HS-5 (cell line): ENCODE measurements at regions not wholly inside any gene's neighbourhood (a gene's known extent, or its start where the extent isn't known, plus 50 kb on each side); places are given as distances from the start of the nearest gene placed in this dataset.
A peak's percentile ranks its signal among the peaks of the same experiment; 100 is the strongest.

Experiments
- DNase-seq: peaks from one replicate; pipeline ENCODE4 v3.0.0-alpha.2; 2012; ENCODE audit warnings: low read depth

- DNase-seq, result no peak
These were observed 131.0 kb upstream of the C1GALT1 start for GRCh38 chr7:7051206-7051877.

DNA sequence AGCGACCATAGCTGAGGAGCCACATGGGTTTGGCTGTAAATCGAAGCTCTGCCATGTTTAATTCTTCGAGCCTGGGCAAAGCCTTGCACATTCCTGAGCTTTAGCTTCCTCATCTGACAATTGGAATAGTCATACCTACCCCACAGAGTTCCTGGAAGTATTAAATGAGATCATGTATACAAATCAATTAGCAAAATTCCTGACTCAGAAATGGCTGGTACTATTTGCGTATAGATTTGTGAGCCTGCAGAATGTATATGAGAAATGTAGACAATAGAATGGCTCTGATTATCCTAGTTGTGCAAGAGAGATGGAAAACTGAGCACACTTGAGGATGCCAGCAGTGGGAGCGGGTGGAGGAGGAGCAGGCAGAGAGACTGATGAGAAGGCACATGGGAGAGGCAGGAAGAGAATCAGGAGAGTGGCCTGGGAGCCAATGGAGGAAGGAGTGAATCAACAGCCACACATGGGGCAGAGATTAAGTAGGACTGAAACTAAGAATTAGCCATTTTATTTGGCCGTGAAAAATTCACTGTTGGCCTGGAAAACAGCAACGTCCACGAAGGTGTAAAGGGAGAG, 128.0 kb upstream of the C1GALT1 start:
- DNase-seq, result peak; percentile 4

GRCh38 chr7:7060828-7061599, 121.3 kb upstream of the C1GALT1 start:
- no peak for DNase-seq

GRCh38 chr7:7077945-7078344, 104.4 kb upstream of the C1GALT1 start:
- no peak for DNase-seq

DNA sequence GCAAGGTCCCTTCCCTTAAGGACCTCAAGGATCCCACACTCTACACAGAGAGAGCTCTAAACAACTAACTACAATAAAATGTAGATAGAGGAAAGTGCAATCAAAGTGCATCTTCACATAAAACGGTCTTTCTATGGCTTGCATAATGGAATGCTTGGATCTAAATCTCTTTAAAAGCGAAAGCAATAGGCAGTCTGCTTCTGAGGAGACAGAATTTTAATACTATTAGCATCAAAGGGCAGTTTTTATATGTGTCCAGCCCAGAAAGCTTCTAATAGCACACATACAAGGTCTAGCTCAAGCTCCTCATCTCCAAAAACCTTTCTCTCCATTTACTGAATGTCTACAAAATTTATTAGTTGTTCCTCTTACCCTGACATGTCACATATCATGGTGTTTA, 101.5 kb upstream of the C1GALT1 start:
- no peak for DNase-seq

GRCh38 chr7:7090460-7090859, 91.9 kb upstream of the C1GALT1 start:
- no peak for DNase-seq

DNA sequence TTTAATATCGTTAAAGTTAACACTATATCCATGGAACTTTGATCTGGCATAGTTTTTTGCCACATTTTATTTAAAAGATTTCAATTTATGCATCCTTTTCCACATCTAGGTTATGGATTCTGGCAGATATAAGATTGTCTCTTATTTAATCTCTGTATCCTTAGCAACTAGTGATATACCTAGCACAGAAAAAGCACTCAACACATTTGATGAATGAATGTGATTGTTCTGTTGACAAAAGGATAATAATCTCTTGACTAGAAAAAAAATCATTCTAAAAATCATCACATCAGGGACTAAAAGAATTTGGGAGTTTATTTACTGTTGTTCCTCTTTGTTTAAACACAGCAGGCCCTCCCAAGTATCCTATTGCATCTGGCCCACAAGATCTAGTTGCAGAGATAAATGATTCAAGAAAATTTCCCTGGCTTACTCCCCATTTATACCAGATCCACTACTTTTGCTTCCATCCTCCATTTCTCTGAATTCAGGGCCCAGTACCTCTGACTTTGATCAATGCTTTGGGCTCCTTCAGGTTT, 84.0 kb upstream of the C1GALT1 start:
- no peak for DNase-seq

GRCh38 chr7:7099584-7100014, 82.7 kb upstream of the C1GALT1 start:
- DNase-seq, result peak; percentile 99

- DNase-seq, result no peak
These were observed 81.9 kb upstream of the C1GALT1 start for GRCh38 chr7:7100432-7100849.

- DNase-seq, result no peak
These were observed 79.4 kb upstream of the C1GALT1 start for GRCh38 chr7:7102906-7103305.

DNA sequence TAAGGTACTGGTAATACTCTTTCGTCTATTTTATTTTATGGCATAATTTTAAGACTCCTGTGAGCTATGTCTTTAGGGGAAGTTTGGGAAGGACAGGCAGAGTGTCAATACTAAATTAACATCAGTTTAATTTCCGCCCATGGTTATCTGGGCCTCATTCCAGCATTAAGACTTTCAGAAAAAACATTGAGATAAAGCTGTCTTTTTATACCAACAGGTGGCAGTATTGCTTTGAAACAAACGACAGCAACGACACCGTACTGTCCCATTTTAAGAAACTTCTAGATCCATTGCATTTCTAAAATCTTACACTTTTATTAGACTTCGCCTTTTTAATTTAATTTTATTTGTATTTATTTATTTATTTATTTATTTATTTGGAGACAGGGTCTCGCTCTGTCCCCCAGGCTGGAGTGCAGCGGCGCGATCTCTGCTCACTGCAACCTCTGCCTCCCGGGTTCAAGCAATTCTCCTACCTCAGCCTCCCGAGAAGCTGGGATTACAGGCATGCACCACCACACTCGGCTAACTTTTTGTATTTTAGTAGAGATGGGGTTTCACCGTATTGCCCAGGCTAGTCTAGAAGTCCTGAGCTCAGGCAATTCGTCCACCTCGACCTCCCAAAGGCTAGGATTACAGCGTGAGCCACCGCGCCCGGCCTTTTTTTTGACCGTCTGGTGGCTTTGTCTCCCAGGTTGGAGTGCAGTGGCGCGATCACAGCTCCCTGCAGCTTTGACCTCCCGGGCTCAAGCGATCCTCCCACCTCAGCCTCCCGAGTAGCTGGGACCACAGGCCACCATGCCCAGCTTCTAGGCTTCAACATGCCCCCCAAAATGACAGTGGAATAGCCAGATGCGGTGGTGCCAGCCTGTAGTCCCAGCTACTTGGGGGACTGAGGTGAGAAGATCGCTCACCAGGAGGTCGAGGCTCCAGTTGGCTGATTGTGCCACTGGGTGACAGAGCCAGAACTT, 78.7 kb upstream of the C1GALT1 start:
- peak; percentile 49 for DNase-seq

- DNase-seq, result no peak
These were observed 78.0 kb upstream of the C1GALT1 start for GRCh38 chr7:7104314-7104698.

- DNase-seq, result no peak
These were observed 77.4 kb upstream of the C1GALT1 start for GRCh38 chr7:7104971-7105370.

DNA sequence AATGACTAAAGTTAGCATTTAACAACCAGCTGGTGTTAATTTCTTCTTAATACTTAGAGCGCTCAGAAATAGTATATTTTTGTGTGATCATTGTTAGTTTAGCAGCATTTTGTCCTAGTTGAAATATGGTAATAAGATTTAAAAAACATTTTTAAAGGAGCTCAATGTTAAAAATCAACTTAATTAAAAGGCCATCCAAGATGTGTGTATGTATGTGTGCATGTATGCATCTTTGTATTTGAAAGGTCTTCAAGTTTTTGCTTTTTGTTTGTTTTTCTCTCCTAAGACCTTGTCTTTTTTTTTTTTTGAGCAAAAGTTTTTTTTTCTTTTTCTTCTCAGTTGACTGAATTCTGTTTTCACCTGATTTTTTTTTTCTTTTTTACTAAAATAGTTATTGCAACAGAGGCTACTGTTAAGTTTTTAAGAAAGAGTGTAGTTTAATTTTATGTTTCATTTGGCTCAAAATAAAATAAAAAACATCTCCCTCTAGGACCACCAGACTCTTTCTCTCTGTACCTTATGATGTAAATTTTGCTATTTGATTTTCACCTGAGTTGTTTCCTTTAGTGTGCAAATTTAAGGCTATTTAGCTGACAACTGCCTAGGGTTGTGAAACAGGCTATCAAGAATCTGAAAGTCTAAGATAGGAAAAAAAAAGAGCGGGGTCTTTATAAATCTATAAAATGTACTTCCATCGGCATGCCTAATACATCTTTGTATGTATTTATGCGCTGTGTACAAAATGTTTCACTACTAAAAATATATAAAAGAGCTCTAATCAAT, 76.4 kb upstream of the C1GALT1 start:
- DNase-seq, result no peak

DNA sequence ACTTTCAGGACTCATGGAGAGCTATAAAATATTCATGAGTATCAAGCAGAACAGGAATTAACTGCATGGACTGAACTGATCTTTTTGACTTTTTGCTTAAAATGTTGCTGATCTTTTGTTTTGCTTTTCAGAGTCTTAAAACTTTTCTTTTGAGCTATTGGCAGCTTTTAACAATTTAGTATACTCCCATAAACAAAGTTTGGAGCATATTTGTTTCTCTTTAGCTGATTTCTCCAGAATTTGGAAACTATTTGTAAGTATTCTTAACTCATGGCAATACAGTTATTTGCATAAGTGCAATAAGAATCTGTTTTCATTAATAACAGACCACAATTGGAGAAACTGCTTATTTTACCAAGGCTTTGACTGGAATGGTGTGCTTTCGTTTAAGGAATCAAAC, 73.4 kb upstream of the C1GALT1 start:
- DNase-seq, result no peak

- DNase-seq, result no peak
These were observed 72.4 kb upstream of the C1GALT1 start for GRCh38 chr7:7109934-7110333.

GRCh38 chr7:7110706-7111105, 71.6 kb upstream of the C1GALT1 start:
- no peak for DNase-seq

DNA sequence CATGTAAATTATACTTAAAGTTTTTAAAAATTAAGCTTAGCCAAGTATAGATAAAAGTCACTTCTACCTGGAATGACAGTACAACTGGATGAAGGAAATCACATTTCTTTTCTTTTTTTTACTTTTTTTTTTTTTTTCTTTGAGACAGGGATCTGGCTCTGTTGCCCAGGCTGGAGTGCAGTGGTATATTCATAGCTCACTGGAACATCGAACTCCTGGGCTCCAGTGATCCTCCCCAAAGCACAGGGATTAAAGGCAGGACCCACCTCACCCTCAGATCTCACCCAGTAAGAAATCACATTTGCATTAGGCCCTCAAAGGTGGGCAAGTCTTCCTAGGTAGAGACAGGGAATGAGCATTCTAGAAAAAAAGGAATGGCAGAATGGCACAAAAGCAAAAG, 69.5 kb upstream of the C1GALT1 start:
- no peak for DNase-seq

DNA sequence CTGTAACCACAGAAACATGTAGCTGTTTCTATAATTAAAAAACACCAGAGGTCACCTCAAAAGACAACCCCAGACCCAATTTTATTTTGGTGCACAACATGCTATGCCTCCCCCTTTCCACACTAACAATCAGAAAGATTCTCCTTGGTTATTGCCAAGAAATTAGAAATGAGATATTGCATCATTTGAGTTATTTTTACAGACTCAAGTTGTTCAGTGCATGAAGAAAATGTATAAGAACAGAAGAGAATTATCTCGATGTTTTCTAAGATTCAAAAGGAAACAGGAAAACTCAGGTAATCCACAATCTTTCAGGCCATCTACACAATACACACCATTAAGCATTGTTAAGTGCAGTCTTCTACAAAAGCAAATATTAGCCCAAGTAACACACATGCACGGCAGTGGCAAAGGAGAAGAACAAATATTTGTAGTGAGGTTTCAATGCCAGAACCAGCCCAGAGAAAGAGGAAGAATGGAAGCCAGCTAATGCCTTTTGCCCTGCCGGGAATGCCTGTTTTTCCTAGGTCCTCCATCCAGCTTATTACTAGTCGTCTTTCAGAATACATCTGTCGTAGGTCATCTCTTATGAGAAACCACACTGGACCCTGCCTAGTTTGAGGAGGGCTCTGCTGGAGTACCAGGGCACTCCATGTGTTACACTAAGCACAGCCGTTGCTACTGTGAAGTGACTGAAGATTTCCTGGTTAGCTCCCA, 67.6 kb upstream of the C1GALT1 start:
- no peak for DNase-seq

- no peak for DNase-seq
These were observed 64.3 kb upstream of the C1GALT1 start for GRCh38 chr7:7117935-7118586.
